Activated CD8-positive, alpha-beta memory T cell treated with anti-CD3 and anti-CD28 coated beads, Interleukin-2, amount 50 U/mL, for 48 hours (primary cell): ENCODE measurements at regions not wholly inside any gene's neighbourhood (a gene's known extent, or its start where the extent isn't known, plus 50 kb on each side); places are given as distances from the start of the nearest gene placed in this dataset.
"Not testable (repeated sequence)": the region's sequence is repeated elsewhere in the genome, so short reads cannot be mapped to it uniquely, and the experiment has no call there.

Source experiments
- DNase-seq: peaks from one replicate; pipeline ENCODE4 v3.0.0-alpha.2; 2020

DNA sequence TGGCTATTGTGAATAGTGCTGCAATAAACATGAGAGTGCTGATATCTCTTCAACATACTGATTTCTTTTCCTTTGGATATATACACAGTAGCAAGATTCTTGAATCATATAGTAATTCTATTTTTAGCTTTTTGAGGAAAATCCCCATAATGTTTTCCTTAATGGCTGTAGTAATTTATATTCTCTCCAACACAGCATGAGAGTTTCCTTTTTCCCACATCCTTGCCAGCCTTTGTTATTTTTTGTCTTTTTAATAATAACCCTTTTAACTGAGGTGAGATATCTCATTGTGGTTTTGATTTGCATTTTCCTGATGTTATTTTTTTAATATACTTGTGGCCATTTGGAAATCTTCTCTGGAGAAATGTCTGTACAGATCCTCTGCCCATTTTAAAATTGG is 132.6 kb downstream of the PRL start:
- no peak for DNase-seq

- DNase-seq = not testable (repeated sequence)
Observed at GRCh38 chr6:22171006-22171405, 125.8 kb downstream of the PRL start.

GRCh38 chr6:22171885-22172284 is 125.0 kb downstream of the PRL start:
- not testable (repeated sequence) for DNase-seq

DNA sequence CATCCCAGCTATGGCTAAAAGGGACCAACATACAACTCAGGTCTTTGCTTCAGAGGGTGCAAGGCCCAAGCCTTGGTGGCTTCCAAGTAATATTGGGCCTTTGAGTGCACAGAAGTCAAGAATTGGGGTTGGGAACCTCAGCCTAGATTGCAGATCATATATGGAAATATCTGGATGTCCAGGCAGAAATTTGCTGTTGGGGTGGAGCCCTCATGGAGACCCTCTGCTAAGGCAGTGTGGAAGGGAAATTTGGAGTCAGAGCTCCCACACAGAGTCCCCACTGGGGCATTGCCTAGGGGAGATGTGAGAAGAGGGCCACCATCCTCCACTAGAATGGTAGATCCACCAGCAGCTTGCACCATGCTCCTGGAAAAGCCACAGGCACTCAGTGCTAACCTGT is 123.5 kb downstream of the PRL start:
- DNase-seq = no peak

DNA sequence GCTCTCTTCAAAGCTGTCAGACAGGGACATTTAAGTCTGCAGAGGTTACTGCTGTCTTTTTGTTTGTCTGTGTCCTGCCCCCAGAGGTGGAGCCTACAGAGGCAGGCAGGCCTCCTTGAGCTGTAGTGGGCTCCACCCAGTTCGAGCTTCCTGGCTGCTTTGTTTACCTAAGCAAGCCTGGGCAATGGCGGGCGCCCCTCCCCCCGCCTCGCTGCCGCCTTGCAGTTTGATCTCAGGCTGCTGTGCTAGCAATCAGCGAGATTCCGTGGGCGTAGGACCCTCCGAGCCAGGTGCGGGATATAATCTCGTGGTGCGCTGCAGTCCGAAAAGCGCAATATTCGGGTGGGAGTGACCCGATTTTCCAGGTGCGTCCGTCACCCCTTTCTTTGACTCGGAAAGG is 116.6 kb downstream of the PRL start:
- DNase-seq = not testable (repeated sequence)

DNA sequence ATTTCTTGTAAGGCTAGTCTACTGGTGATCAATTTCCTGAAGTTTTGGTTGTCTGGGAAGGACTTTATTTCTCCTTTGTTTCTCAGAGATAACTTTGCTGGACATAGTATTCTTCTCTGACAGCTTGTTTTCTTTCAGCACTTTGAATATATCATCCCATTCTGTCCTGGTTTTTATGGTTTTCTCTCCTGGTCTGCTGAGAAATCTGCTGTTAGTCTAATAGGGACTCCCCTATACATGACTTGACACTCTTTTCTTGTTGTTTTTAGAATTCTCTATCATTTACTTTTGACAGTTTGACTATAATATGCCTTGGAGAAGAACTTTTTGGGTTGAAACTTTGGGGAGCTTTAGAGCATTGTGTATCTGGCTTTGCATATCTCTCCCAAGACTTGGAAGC is 112.5 kb downstream of the PRL start:
- DNase-seq = no peak

- no peak for DNase-seq
Observed at GRCh38 chr6:22189946-22190345, 106.9 kb downstream of the PRL start.

GRCh38 chr6:22194188-22194921 is 102.5 kb downstream of the PRL start:
- DNase-seq = no peak

GRCh38 chr6:22199771-22200170 is 97.1 kb downstream of the PRL start:
- no peak for DNase-seq

DNA sequence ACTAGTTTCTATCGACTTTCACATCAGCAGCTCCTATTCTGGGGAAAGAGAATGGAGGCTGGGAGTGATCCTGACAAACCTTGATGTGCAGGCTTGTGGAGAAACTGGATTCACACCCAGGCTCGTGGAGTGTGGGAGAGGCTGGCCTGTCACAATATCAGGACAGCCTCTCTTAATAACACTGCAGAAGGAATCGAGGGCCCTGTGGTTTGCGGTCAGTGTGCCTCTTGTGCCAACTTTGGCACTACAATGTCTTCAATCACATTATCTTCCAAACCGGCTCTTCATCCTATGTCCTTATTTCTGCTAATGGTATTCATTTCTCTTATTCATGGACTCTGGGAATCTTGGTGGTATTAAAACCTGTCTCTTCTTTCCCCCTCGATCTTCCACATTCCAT is 92.7 kb downstream of the PRL start:
- no peak for DNase-seq

DNA sequence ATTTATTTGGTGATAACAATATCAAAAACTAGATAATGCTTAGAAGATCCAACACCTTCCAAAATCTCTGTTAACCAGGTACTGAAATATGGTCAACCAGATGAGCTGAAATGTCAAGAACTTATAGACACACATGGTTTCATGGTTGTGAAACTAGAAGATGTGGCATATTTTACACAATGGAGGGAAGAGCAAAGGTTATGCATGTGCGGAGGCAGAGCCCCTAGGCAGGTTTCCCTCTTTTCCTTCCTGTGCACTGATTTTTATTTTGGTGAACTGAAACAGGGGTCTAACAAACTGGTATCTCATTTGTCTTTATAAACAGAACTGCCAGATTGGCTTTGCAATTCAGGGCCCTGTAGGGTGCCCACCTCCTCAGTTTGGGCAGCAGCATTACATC is 91.6 kb downstream of the PRL start:
- DNase-seq = no peak

GRCh38 chr6:22206106-22206505 is 90.7 kb downstream of the PRL start:
- no peak for DNase-seq

- no peak for DNase-seq
Observed at GRCh38 chr6:22208026-22208425, 88.8 kb downstream of the PRL start.

DNA sequence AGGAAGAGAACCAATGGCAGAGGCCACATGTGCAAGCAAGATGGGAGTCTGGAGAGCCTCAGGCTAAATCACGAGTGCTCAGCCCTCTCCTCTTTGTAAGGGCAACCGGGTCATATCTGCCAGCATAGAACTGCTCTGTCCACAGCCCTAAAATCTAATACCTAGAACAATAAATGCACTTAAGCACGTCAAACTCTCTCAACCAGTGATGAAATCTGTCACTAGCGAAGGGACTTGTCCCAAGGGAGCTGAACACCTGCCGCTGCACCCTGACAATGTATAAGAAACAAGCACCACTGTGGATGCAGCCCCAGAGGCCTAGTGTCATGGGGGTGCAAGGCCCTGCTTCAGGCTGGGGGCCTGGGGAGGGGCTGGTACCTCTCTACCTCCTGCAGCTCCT is 82.5 kb downstream of the PRL start:
- no peak for DNase-seq

DNA sequence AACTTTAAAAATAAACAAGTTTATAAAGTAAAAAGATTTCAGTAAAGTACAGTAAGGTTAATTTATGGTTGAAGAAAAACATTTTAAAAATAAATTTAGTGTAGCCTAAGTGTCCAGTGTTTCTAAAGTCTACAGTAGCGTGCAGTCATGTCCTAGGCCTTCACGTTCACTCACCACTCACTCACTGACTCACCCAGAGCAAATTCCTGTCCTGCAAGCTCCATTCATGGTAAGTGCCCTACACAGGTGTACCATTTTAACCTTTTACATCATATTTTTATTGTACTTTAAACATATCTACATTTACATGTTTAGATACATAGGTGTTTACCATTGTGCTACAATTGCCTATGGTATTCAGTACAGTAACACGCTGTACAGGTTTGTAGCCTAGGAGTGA is 81.4 kb downstream of the PRL start:
- DNase-seq = not testable (repeated sequence)

GRCh38 chr6:22218410-22218809 is 78.4 kb downstream of the PRL start:
- DNase-seq = no peak

- no peak for DNase-seq
Observed at GRCh38 chr6:22219925-22220324, 76.9 kb downstream of the PRL start.

DNA sequence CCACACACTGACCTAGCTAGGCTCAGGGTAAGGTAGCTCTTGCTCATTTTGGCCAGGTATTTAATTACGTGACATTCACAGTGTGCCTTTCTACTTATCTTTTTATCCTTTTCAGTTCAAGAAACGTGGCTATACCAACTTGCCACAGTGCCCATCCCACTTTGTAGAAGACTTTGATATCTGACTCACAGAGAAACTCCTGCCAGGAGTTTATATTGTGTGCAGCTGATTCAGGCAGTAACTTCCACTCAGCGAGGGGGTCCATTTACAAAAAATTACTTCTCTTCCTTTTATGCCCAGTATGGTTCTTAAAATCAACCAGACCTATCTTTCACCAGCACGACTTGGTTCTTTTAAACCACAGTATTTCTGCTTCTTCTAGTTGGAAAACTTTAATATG is 75.6 kb downstream of the PRL start:
- DNase-seq = no peak

DNA sequence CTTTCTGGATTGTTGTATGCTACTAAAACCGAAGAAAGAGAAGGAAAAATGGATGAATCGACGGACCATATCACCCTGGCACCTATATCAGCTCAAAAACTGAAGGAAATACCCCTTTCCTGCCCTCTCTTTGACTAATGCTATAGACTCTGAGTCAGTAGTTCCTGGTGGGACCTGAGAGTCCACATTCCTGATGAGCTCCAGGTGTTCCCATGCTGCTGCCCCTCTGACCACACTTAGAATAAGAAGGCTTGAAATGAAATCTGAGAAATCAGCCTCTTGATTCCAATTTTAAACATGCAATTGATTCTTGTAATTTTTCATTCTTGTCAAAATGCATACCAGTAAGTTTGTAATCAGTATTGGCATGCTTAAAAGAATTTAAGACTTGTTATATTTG is 75.2 kb downstream of the PRL start:
- DNase-seq = no peak

GRCh38 chr6:22222469-22222868 is 74.4 kb downstream of the PRL start:
- no peak for DNase-seq

DNA sequence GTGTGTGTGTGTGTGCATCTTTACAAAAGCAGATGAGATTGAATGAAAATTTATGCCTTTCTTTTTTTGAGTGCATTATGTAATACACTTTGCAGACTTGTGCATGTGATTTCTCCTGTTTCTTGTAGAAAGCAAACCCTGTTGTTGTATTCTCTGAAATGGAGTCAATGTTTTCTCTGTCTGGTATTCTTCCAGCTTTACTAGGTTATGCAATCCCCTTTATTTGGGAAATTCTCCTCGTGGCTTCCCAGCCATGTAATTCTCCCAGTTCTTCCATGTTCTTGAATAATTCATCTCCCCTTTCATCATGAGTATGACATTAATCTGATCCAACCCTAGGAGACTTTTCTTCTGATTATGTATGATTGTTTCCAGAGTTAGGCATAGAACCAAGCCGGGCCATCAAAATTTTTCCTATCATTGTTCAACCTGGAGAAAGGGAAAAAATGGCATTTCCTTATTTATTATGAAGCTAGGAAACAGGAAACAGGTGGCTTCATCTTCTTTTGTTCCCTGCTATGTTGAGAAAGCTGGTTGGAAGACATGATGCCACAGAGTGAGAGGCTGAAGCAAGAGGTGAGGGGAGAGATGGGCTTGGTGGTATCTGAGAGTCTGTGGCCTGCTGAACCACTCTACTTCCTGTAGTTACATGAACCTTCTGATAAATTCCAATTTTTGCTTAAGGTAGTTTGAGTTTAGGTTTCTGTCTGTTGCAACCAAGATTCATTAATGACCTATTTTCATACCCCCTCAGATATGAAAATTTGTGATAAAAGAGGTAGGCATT is 68.8 kb downstream of the PRL start:
- no peak for DNase-seq

- no peak for DNase-seq
Observed at GRCh38 chr6:22231050-22231449, 65.8 kb downstream of the PRL start.

GRCh38 chr6:22231616-22232015 is 65.2 kb downstream of the PRL start:
- DNase-seq = no peak

GRCh38 chr6:22236626-22237414 is 60.0 kb downstream of the PRL start:
- DNase-seq = no peak
